RWPE2 (cell line): ENCODE measurements at regions not wholly inside any gene's neighbourhood (a gene's known extent, or its start where the extent isn't known, plus 50 kb on each side); places are given as distances from the start of the nearest gene placed in this dataset.

Experiments
- ATAC-seq: fragments of 200-7000 bp; cut with Tn5 transposase; 3 replicates; pipeline ENCODE4 v1.9.1; 2021; ENCODE audit warnings: low read depth
- DNase-seq: peaks from one replicate; pipeline ENCODE4 v3.0.0-alpha.2; 2020; ENCODE audit warnings: low spot score
- H3K27ac ChIP-seq: fragments of 450-650 bp; 2 replicates; pipeline ENCODE4 v1.5.1; 2017; ENCODE audit warnings: mild to moderate bottlenecking; ENCODE audit not compliant: poor library complexity, severe bottlenecking
- H3K27me3 ChIP-seq: fragments of 250-450 bp; sonication (Bioruptor Pico); 2 replicates; pipeline ENCODE4 v1.5.1; 2021; ENCODE audit warnings: mild to moderate bottlenecking, moderate library complexity; ENCODE audit not compliant: insufficient read depth, poor library complexity, severe bottlenecking
- H3K36me3 ChIP-seq: fragments of 250-450 bp; sonication (Bioruptor Pico); 2 replicates; pipeline ENCODE4 v1.5.1; 2020; ENCODE audit warnings: low read depth, mild to moderate bottlenecking, moderate library complexity
- H3K4me1 ChIP-seq: fragments of 250-450 bp; sonication (Bioruptor Pico); 2 replicates; pipeline ENCODE4 v1.5.1; 2021; ENCODE audit warnings: mild to moderate bottlenecking, moderate library complexity; ENCODE audit not compliant: insufficient read depth, poor library complexity, severe bottlenecking
- H3K4me3 ChIP-seq: fragments of 250-450 bp; sonication (Bioruptor Pico); 2 replicates; pipeline ENCODE4 v1.5.1; 2021; ENCODE audit warnings: mild to moderate bottlenecking, moderate library complexity; ENCODE audit not compliant: severe bottlenecking
- H3K9me3 ChIP-seq: fragments of 250-450 bp; sonication (Bioruptor Pico); 2 replicates; pipeline ENCODE4 v1.5.1; 2021; ENCODE audit warnings: mild to moderate bottlenecking, moderate library complexity; ENCODE audit not compliant: severe bottlenecking
- CTCF ChIP-seq: fragments of 450-650 bp; IDR thresholded peaks from one replicate; pipeline ENCODE4 v1.5.1; 2017; ENCODE audit warnings: mild to moderate bottlenecking, moderate library complexity; ENCODE audit not compliant: poor library complexity, severe bottlenecking

DNA sequence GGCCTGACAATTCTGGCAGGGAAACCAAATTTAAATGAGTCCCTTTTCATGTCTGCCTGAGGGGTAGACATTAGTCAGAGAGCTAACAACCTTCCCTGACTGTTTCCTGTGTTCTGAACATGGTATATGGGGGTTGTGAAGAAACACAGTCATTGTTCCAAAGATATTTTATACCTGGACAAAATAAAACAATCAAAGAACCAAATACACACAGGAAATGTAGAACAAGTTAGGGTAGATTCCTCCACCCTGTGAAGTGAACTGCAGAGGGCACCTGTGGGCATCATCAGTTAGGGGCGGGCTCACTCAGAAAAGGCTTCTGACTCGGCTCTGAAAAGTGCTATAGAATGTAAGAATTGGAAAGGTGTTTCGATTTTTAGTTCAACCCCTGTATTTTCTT lies 231.9 kb upstream of the CADM1 start:
- DNase-seq: no peak
- no peak overlapping the region for H3K4me3 ChIP-seq
- no peaks in the 10 kb centered on the region for H3K4me1 ChIP-seq
- H3K27me3 ChIP-seq: no peaks in the 10 kb centered on the region
- ATAC-seq: peak; percentile 69
- H3K27ac ChIP-seq: no peak overlapping the region
- H3K9me3 ChIP-seq: no peaks in the 10 kb centered on the region
- TF ChIP-seq CTCF: no peak
- no peaks in the 10 kb centered on the region for H3K36me3 ChIP-seq

DNA sequence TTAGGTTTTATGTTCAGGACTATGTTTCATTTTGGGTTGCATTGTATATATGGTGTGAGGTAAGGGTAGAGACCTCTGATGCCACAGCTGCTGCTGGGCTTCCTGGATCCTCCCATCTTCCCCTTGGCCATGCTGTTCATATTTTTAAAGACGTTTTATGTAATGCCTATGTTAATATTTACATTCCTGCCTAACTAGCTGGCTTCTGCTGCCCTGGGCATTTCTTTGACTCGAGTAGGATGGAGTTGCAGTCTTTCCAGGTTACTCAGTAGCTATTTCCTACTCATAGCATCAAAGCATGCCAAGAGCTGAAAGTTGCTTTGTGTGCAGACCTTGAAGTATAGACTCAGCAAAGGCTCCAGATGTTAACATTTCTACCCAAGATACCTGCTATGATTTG lies 220.5 kb upstream of the CADM1 start:
- ATAC-seq (peak; percentile 76), DNase-seq (no peak)
- Histone ChIP-seq H3K9me3 (peaks cover 3% of the 10 kb centered on the region), H3K27ac (no peak overlapping the region), H3K27me3 (no peaks in the 10 kb centered on the region), H3K4me1 (no peaks in the 10 kb centered on the region), H3K36me3 (no peaks in the 10 kb centered on the region), H3K4me3 (no peak overlapping the region)
- no peak for TF ChIP-seq CTCF

DNA sequence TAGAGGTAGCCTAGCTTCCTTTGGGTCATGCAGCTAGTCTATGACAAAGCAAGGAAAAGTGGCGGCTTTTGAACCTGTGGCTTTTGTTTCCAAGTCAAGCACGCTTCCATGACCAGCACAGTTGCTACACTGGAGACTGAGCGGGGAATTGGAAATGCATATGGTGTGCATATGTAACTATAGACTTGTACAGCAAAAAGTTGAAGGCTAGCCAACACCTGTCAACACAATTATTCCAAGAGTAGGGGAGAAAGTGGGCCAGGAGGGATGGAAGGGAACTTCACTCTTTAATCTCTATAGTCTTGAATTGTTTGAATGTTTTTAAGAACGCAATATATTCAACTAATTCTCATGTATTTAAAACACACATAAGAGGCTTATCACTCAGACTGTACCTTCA lies 218.5 kb upstream of the CADM1 start:
- TF ChIP-seq CTCF: no peak
- Histone ChIP-seq H3K27me3 (no peaks in the 10 kb centered on the region), H3K27ac (no peak overlapping the region), H3K4me3 (no peak overlapping the region), H3K36me3 (no peaks in the 10 kb centered on the region), H3K4me1 (no peaks in the 10 kb centered on the region), H3K9me3 (peaks cover 2% of the 10 kb centered on the region)
- DNase-seq: no peak
- ATAC-seq: no peak

GRCh38 chr11:115721296-115721995 lies 217.2 kb upstream of the CADM1 start:
- Histone ChIP-seq H3K27me3 (no peaks in the 10 kb centered on the region), H3K4me1 (no peaks in the 10 kb centered on the region), H3K36me3 (no peaks in the 10 kb centered on the region), H3K4me3 (no peak overlapping the region), H3K9me3 (no peaks in the 10 kb centered on the region), H3K27ac (no peak overlapping the region)
- DNase-seq (no peak), ATAC-seq (no peak)
- no peak for TF ChIP-seq CTCF

GRCh38 chr11:115720602-115721245 lies 216.5 kb upstream of the CADM1 start:
- DNase-seq: no peak
- H3K27ac ChIP-seq: no peak overlapping the region
- ATAC-seq: no peak
- H3K4me1 ChIP-seq: no peaks in the 10 kb centered on the region
- TF ChIP-seq CTCF: no peak
- no peaks in the 10 kb centered on the region for H3K36me3 ChIP-seq
- H3K27me3 ChIP-seq: no peaks in the 10 kb centered on the region
- no peak overlapping the region for H3K4me3 ChIP-seq
- H3K9me3 ChIP-seq: no peaks in the 10 kb centered on the region
